GM21423 (cell line): ENCODE measurements at regions not wholly inside any gene's neighbourhood (a gene's known extent, or its start where the extent isn't known, plus 50 kb on each side); places are given as distances from the start of the nearest gene placed in this dataset.
A peak's percentile ranks its signal among the peaks of the same experiment; 100 is the strongest.
"Not testable (repeated sequence)": the region's sequence is repeated elsewhere in the genome, so short reads cannot be mapped to it uniquely, and the experiment has no call there.

Source experiments
- ATAC-seq: cut with Tn5 transposase; IDR thresholded peaks from one replicate; pipeline ENCODE4 v1.9.1; 2021; ENCODE audit warnings: mild to moderate bottlenecking, moderate library complexity; ENCODE audit not compliant: unreplicated experiment

GRCh38 chr5:157962686-157963085 lies 103.7 kb upstream of the CLINT1 start:
- ATAC-seq: not testable (repeated sequence)

GRCh38 chr5:157961896-157962590 lies 103.1 kb upstream of the CLINT1 start:
- ATAC-seq: no peak

- ATAC-seq: no peak
Observed at GRCh38 chr5:157961176-157961575, 102.2 kb upstream of the CLINT1 start.

GRCh38 chr5:157959370-157959769 lies 100.4 kb upstream of the CLINT1 start:
- ATAC-seq: no peak

GRCh38 chr5:157956271-157956885 lies 97.4 kb upstream of the CLINT1 start:
- no peak for ATAC-seq

GRCh38 chr5:157955541-157956172 lies 96.7 kb upstream of the CLINT1 start:
- ATAC-seq: no peak

GRCh38 chr5:157952374-157952685 lies 93.4 kb upstream of the CLINT1 start:
- no peak for ATAC-seq

- no peak for ATAC-seq
Observed at GRCh38 chr5:157951673-157952373, 92.9 kb upstream of the CLINT1 start.

GRCh38 chr5:157949520-157949919 lies 90.6 kb upstream of the CLINT1 start:
- no peak for ATAC-seq

- ATAC-seq: peak; percentile 86
Observed at GRCh38 chr5:157948738-157949410, 89.9 kb upstream of the CLINT1 start.

GRCh38 chr5:157947156-157947555 lies 88.2 kb upstream of the CLINT1 start:
- ATAC-seq: no peak

GRCh38 chr5:157945822-157946221 lies 86.9 kb upstream of the CLINT1 start:
- ATAC-seq: not testable (repeated sequence)

- no peak for ATAC-seq
Observed at GRCh38 chr5:157944938-157945337, 86.0 kb upstream of the CLINT1 start.

- ATAC-seq: no peak
Observed at GRCh38 chr5:157944077-157944633, 85.2 kb upstream of the CLINT1 start.

GRCh38 chr5:157942595-157942994 lies 83.7 kb upstream of the CLINT1 start:
- no peak for ATAC-seq

GRCh38 chr5:157941616-157942015 lies 82.7 kb upstream of the CLINT1 start:
- ATAC-seq: no peak

GRCh38 chr5:157938101-157938500 lies 79.2 kb upstream of the CLINT1 start:
- ATAC-seq: not testable (repeated sequence)

- not testable (repeated sequence) for ATAC-seq
Observed at GRCh38 chr5:157936776-157937501, 78.0 kb upstream of the CLINT1 start.

- ATAC-seq: no peak
Observed at GRCh38 chr5:157934600-157934999, 75.7 kb upstream of the CLINT1 start.

- ATAC-seq: no peak
Observed at GRCh38 chr5:157933005-157933404, 74.1 kb upstream of the CLINT1 start.
